SHP77 (cell line): ENCODE measurements at regions not wholly inside any gene's neighbourhood (a gene's known extent, or its start where the extent isn't known, plus 50 kb on each side); places are given as distances from the start of the nearest gene placed in this dataset.
A peak's percentile ranks its signal among the peaks of the same experiment; 100 is the strongest.
"Not testable (repeated sequence)": the region's sequence is repeated elsewhere in the genome, so short reads cannot be mapped to it uniquely, and the experiment has no call there.

Experiments used
- DNase-seq, 2 experiments: peaks; one replicate each; lab custom pipeline; 2025; lab: John Stamatoyannopoulos, UW

DNA sequence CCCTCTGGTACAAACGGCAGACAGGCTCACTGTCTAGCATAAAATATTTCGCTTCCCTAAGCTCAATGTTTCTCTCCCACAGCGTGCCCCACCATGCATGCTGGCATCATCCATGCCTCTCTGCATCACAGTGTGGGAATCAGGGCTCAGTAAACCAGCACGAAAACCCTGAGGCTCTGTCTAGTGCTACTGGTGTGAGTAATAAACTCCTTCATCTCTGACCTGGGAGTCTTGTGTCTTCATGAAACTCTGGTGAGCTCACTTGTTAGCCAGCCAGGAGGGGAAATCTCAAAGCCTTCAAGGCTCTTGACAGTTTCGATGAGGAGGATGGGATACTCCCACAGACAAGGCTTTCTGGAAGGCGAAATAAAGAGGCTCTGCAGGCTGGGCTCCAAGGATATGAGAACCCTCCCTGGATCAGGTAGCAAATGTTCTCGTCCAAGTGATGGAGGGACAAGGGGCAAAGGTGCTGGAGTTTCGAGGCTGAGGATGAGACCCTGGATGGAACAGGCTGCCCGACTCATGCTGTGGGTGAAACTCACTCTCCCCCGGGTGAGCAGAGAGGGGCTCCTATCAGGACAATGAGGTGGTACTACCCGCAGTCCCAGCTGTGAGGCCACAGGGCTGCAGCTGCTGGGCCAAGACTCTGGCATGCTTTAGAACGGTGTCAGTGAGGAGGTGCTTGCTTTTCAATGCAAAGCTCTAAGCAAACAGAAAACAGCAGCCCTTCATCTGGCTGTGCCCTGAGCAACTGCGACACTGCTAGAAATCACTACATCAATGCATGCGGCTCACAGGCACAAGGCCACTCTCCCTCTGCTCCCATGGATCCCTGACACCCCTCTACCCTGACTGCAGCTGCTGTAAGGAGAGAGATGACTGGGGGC, 69.3 kb downstream of the SHANK2 start:
- peak; percentile 21 to 38 for DNase-seq

DNA sequence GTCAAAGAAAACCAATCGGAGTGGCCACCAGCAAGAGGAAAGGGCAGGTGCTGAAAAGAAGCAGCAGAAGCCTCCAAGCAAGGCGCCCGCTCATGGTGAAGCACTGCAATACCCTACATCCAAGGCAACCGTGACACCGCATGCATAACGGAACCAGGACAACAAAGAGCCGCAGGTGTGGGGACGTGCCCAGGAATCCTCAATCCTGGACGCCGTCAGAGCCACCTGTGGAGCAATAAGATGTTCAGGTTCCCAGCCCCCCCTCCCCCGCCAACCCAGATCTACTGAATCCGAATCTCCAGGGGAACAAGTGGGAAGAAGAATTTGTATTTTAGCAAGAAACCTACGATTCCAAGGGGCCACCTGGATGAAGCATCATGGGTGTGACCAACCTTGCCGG, 70.8 kb downstream of the SHANK2 start:
- DNase-seq: no peak

DNA sequence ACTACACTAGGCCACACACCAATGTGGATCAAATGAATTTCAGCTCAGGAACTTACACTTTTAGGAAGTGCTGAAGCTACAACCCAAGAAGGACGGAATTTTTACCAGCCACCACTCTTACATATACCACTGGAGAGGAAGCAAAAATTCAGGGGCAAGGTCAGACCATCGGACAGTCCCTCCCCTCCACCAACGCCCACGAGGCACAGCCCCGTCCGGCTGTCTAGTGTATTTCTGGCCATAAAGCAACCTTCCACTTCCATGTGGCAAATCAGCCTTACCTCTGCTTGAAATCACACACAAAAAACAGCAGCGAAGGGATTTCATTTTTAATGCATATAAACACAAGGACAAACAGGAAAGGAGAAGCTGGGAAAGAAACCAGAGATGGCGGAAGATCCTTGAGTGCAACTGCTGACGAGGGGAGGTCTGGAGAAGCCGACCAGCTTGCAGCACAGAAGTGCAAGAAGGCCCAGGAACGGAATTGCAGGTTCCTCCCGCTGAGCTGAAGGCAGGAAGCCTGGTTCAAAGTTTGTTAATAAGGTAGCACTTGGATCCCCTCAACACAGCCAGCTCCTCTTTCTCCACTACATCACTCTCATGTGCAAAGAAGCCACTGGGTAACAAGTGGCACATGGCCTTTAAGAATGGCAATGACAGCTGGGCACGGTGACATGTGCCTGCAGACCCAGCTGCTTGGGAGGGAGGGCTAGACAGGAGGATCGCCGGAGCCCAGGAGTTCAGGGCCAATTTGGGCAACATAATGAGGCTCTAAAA, 71.5 kb downstream of the SHANK2 start:
- DNase-seq: no peak

DNA sequence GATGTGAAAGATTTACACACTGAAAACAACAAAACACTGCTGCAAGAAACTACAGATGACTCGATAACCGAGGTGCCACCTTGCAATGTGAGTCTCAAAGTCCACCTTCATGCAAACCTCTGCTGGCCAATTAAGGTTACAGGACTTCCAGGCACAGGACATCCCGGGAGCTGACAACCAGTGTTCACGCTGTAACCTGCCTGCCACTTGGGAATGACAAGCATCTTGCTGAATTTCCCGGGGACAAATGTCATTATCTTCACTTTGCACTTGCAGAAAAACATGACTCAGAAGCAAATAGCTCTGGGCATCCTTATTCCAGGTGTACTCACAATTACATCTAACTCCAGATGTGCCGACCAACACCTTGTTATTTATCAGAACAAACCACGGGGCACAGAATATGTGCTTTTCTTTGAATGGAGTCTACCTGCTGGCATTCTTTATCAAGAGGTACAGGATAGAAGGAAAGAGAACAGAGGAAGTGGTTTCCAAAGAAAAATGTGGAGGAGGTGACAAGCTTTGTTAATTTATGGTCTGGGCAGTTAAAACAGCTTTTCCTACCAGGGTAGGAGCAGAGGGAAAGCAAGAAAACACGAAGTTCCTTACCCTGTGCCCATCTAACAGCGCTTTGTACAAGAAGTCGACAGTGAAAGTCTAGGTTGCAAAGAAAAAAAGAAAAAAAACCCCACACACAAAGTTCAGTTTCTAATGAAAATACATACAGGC, 72.3 kb downstream of the SHANK2 start:
- no peak for DNase-seq

DNA sequence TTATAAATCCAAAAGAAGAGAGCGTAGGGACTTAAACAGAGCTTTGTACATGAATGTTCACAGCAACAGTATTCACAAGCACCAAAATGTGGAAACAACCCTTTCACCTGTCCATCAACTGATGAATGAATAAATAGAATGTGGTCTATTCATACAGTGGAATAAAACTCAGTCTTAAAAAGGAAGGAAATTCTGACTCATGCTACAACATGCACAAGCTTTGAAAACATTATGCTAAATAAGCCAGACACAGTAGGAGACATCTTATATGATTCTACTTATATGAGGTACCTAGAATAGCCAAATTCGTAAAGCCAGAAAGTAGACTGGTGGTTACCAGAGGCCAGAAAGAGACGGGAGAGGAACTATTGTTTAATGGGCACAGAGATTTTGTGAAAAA, 74.3 kb downstream of the SHANK2 start:
- no peak for DNase-seq

DNA sequence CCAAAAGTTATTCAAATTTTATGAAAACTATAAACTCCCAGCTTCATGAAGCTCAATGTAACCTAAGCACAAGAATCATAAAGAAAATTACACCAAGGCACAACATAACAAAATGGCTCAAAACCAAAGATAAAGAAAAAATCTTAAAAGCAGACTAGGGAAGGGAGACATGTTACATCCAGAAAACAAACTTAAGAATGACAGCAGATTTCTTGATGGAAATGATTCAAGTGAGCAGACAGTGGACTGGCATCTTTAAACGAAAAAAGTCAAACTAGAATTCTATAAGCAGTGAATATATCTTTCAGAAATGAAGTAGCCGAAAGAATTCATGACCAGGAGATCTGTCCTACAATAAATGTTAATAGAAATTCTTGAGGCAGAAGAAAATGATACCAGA, 75.6 kb downstream of the SHANK2 start:
- no peak for DNase-seq

DNA sequence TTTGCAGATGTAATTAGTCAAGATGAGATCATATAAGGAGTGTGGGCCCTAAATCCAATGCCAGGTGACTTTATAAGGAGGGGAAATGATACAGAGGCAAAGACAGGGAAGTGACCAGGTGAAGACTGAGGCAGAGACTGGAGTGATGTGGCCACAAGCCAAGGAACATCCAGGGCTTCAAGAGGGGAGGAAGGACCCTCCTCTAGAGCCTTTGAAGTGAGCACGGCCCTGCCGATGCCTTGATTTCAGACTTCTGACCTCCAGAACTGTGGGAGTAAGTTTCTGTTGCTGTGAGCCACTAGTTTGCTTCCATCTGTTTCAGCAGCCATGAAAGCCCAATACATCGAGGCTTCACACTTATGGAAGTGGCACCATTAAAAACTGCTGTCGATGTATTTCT, 78.7 kb downstream of the SHANK2 start:
- DNase-seq: no peak

DNA sequence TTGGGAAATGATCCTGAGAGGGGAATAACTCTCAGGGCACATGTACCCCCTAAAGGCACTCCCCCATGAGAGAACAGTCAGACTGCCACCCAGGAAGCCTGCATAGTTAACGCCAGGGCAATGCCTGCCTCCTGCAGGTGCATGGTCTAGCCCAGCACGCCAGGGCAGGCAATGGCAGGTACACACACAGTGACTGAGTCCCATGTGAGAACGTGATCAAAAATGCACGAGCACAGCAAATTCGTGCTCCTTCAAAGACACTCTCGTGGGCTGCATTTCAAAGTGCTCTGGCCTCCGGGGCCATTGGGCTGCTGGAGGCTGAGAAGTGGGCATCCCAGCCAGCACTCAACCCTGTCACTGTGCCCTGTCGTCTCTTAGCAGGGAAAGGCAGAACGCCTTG, 79.7 kb downstream of the SHANK2 start:
- no peak for DNase-seq

DNA sequence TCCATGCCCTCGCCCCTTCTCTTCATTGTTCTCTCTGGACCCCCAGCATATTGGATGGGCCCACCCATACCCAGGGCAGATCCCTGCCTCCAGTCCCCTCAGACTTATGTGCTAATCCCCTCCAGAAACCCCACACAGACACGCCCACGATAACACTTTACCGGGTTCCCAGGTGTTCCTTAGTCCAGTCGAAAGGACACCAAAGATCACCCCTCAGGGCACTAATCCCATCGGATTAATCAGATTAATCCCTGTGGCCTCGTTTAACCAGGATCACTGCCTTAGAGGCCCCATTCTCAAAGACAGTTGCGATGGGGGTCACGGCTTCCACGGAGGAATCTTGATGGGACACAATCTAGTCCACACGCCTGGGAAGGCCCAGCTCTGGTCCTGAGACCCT, 80.8 kb downstream of the SHANK2 start:
- DNase-seq: no peak

DNA sequence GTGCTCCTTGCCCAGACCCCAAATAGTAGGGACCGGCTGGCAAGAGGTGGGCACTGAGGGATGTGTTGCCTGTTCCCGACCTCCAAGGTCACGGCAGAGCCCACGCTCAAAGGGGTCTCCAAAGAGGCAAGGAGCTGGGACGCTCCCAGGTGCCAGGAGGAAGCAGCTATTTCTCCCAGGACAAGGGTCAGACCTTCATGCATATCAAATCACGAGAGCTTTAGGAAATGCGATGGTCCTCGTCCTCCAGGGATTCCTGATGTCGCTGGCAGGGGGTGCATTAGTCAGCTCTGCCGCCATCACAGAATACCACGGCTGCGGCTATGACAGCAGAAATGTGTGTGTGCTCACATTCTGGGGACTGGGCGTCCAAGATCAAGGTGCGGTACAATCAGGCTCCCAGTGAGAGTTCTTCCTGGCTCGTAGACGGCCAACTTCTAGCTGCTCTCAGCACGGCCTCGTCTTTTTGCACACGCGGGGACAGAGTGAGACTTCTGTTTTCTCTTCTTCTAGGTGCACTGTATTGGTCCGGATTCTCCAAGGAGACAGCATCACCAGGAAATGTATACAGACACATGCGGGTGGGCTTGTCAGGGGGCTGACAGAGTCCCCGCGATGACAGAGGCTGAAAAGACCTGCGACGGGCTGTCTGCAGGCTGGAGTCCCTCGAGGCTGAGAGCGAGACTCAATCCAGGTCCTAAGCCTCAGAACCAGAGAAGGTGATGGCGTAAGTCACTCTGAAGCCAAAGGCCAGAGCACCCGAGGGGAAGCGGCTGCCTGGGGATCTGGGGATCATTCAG, 81.6 kb downstream of the SHANK2 start:
- no peak for DNase-seq

DNA sequence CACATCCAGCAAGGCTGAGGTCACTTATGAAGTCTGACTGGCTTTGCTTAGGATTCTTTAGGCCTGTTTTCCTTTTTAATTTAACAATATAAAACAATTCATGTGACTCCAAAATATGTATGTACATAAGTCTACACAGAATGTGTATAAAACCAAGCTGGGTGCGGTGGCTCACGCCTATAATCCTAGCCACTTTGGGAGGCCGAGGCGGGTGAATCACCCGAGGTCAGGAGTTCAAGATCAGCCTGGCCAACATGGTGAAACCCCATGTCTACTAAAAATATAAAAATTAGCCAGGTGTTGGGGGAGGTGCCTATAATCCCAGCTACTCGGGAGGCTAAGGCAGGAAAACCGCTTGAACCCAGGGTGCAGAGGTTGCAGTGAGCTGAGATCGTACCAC, 83.1 kb downstream of the SHANK2 start:
- no peak for DNase-seq

DNA sequence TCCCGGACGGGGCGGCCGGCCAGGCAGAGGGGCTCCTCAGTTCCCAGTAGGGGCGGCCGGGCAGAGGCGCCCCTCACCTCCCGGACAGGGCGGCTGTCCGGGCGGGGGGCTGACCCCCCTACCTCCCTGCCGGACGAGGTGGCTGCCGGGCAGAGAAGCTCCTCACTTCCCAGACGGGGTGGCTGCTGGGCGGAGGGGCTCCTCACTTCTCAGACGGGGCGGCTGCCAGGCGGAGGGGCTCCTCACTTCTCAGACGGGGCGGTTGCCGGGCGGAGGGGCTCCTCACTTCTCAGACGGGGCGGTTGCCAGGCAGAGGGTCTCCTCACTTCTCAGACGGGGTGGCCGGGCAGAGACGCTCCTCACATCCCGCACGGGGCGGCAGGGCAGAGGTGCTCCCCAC, 84.6 kb downstream of the SHANK2 start:
- DNase-seq: not testable (repeated sequence)

DNA sequence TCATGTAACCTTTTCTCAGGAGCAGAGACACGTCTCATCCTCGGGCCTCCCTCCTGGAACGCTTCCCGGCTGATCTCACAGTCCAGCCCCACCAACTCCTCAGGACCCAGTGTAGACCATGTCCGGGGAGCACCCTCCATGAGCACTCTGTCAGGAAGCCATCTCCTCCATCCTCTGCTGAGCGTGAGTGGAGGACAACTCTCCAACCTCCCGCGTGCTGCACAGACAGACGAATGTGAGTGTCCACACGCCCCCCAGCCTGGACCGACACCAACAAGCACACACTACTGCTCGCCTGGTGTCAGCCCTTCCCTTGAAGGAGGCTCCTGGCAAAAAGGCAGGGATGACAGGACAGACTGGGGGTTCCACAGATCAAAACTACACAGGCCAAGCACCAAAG, 86.6 kb downstream of the SHANK2 start:
- no peak for DNase-seq

DNA sequence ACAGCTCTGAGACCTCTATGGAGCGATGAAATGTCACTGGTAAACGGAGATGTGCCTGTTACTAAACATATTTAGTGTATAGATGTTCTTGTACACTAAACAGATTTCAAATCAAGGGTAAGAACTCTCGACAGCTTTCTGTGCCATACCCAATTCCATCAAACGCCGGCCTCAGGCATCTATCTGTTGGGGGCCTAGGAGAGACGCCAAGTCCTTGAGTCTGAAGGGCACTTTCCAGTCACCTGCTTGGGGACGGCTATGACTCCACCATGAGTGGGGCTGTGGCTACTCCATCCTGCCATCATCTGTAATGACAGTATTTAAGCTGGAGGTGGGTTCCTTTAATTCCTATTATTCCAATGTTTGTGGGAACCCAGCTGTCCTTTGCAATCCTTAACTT, 87.8 kb downstream of the SHANK2 start:
- no peak for DNase-seq

DNA sequence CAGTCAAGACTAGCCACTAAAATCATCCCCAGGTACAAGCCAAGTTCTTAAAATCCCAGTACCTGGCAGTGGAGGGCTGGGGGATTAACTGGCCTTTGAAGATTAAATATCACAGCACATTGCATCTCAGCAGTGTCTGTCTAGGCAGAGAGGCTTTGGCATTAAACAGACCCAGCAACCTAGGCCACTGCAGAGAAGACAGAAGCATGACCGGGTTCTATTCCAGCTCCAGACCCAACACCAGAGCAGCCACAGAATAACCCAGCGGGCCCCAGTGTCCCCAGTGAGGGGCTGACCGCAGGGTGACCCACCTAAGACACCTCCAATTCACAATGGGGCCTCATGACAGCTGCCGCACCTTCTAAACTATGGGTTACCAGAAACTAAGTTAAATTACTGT, 88.2 kb downstream of the SHANK2 start:
- DNase-seq: no peak

DNA sequence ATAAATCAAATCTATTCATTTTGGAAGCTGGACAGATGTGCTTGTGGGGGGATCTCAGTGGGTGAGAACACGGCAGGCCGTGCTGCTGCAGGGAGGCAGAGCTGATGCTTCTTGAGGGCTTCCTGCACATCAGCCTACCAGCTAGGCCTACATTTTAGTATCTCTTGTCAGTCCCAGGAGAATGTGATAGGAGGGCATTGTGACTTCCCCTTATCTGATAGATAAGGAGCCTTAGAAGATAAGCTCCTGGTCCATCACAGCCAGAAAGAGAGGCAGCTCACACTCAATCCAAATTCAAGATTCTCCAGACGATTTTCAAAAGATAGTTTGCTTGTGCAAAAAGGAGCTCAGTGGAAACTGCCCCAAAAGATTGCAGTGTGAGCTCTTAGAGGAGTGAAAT, 89.0 kb downstream of the SHANK2 start:
- DNase-seq: no peak

DNA sequence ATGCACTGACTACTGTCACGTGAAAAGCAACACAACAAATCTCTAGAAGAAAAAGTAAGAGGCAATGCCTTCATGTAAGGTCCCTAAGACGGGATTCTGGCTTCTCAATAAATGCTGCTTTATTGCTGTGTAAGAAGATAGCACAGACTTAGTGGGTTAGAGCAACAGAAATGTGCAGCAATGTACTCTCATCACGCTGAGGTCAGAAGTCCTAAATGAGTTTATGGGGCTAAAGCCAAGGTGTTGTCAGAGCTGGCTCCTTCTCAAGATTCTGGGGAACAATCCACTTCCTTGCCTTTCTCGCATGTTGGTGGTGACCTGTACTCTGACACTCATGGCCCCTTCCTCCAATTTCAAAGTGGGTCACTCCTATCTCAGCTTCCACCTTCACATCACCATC, 93.4 kb downstream of the SHANK2 start:
- DNase-seq: no peak

DNA sequence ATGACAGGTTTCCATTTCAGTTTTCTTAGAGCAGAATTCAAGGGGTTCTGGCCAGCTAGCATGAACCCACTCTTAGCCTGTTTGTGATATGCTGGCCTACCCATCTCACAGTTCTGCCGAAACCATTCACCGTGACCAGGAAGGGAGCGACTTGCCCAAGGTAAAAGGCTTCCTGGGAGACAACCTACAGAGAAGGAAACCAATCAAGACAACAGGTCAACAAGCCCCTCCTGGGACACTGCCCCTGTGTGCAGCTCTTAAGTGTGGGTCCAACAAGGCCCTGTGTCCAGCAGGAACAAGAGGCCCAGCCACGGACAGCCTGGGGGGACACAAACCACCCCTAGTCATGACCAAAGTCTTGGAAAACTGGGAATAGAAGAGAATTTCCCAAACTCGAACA, 94.7 kb downstream of the SHANK2 start:
- not testable (repeated sequence) for DNase-seq

DNA sequence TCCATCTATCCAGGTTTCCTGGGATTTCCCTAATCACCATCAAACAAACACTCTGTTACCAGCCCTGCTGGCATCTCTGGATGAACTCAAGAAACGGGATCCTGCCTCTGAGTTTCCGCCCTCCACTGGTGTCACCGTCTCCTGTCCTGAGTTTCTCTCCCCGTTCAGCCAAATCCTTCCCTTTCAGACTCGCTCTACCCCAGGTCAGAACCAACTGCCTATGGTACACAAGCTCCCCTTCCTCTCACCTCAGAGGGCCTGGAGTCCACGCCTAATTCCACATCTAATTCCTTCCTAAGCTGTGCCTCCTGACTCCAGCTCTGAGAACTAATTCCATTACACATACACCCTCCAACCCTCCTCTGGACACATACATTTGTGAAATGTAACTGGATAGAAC, 96.1 kb downstream of the SHANK2 start:
- DNase-seq: no peak

DNA sequence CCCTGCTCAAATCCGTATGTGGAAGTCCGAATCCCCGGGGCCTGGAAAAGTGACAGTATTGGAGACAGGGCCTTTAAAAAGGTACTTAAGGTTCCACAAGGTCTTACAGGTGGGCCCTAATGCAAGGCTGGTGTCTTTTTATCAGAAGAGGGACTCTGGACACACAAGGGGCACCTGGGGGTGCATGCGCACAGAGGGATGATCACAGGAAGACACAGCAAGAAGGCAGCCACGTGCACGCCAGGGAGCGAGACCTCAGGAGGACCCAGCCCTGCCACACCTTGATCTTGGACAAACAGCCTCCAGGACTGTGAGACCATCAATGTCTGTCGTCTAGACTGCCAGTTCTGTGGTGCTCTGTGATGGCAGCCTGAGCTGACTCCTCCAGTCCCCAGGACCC, 96.5 kb downstream of the SHANK2 start:
- DNase-seq: no peak

DNA sequence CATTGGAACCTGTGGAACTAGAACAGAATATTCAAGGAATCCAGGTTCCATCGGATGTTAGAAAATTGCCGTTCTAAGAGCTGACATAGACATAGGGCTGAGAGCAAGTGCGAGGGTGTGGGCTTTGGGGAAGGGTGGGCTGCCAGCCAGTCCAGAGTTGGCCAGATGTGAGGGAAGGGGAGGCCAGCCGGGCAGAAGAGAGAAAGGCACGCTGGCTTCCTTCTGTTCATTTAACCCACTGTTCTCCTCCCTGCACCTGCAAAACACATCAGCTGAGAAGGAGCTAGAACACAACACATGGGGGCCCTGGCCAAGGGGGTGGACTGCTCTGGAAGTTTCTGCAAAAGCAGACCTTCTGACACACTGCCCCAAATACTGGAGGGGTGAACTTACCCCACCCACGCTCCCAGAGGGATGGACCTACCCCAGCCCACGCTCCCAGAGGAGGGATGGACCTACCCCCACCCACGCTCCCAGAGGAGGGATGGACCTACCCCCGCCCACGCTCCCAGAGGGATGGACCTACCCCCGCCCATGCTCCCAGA, 98.0 kb downstream of the SHANK2 start:
- no peak for DNase-seq

DNA sequence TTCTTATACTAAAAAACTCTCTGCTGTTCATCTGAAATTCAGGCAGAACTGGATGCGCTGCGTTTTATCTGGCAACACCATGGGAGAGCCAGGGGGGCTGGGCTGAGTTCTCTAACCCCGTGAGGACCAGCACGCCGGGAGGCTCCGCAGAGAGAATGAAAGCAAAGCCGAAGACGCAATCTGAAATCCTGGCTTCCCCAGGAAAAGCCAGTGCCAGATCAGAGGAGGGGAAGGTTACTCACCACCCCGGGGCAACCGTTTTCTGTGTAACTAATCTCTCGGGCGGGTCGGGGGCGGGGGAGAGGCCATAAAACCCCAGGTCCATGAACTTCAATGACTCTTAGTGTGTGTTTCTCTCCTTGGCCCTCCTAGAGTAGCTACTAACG, 99.4 kb downstream of the SHANK2 start:
- no peak for DNase-seq
